ENCODE measurements at regions not wholly inside any gene's neighbourhood (a gene's known extent, or its start where the extent isn't known, plus 50 kb on each side); places are given as distances from the start of the nearest gene placed in this dataset.

- DNase-seq, result no peak
- no peaks in the 10 kb centered on the region for H3K4me1 Mint-ChIP-seq
- intact Hi-C loops (cut with micrococcal nuclease), result no loop called here
- H3K4me3 Mint-ChIP-seq, result no peak overlapping the region
- ChIA-PET POLR2A (no interaction called here), CTCF (no interaction called here)
- H3K27me3 Mint-ChIP-seq, result no peaks in the 10 kb centered on the region
- no peak for TF ChIP-seq CTCF (IDR thresholded peaks at IDR 0.05)
- no peak overlapping the region for H3K27ac Mint-ChIP-seq
- H3K36me3 Mint-ChIP-seq (ENCODE audit: low read depth), result no peaks in the 10 kb centered on the region
- ATAC-seq (ENCODE audit: low read depth), result no peak
- peaks cover 4% of the 10 kb centered on the region for H3K9me3 Mint-ChIP-seq
These were observed 327.7 kb upstream of the NUDT12 start for GRCh38 chr5:103890313-103890712.

GRCh38 chr5:103889500-103890209 lies 327.1 kb upstream of the NUDT12 start:
- TF ChIP-seq CTCF (IDR thresholded peaks at IDR 0.05), result no peak
- H3K4me3 Mint-ChIP-seq, result no peak overlapping the region
- H3K27me3 Mint-ChIP-seq, result no peaks in the 10 kb centered on the region
- no peak overlapping the region for H3K27ac Mint-ChIP-seq
- H3K4me1 Mint-ChIP-seq, result no peaks in the 10 kb centered on the region
- CTCF ChIA-PET, result no interaction called here
- intact Hi-C loops (cut with micrococcal nuclease), result no loop called here
- no peak for ATAC-seq (ENCODE audit: low read depth)
- no peaks in the 10 kb centered on the region for H3K36me3 Mint-ChIP-seq (ENCODE audit: low read depth)
- peaks cover 4% of the 10 kb centered on the region for H3K9me3 Mint-ChIP-seq
- DNase-seq, result no peak
- POLR2A ChIA-PET, result no interaction called here

- ChIA-PET CTCF (no interaction called here), POLR2A (no interaction called here)
- intact Hi-C loops (cut with micrococcal nuclease), result no loop called here
- DNase-seq (no peak), ATAC-seq (ENCODE audit: low read depth) (no peak)
- Mint-ChIP-seq H3K36me3 (ENCODE audit: low read depth) (no peaks in the 10 kb centered on the region), H3K9me3 (peaks cover 4% of the 10 kb centered on the region), H3K4me1 (no peaks in the 10 kb centered on the region), H3K27ac (no peak overlapping the region), H3K4me3 (no peak overlapping the region), H3K27me3 (no peaks in the 10 kb centered on the region)
- no peak for TF ChIP-seq CTCF (IDR thresholded peaks at IDR 0.05)
These were observed 324.2 kb upstream of the NUDT12 start for GRCh38 chr5:103886826-103887225.

GRCh38 chr5:103883143-103883542 lies 320.6 kb upstream of the NUDT12 start:
- Mint-ChIP-seq H3K27ac (no peak overlapping the region), H3K27me3 (no peaks in the 10 kb centered on the region), H3K4me1 (no peaks in the 10 kb centered on the region), H3K9me3 (peaks cover 4% of the 10 kb centered on the region), H3K4me3 (no peak overlapping the region), H3K36me3 (ENCODE audit: low read depth) (no peaks in the 10 kb centered on the region)
- ATAC-seq (ENCODE audit: low read depth), result no peak
- intact Hi-C loops (cut with micrococcal nuclease), result no loop called here
- no peak for TF ChIP-seq CTCF (IDR thresholded peaks at IDR 0.05)
- no peak for DNase-seq
- CTCF ChIA-PET, result no interaction called here
- POLR2A ChIA-PET, result no interaction called here

- Mint-ChIP-seq H3K36me3 (ENCODE audit: low read depth) (no peaks in the 10 kb centered on the region), H3K4me3 (no peak overlapping the region), H3K4me1 (no peaks in the 10 kb centered on the region), H3K9me3 (peaks cover 1% of the 10 kb centered on the region), H3K27ac (no peak overlapping the region), H3K27me3 (no peaks in the 10 kb centered on the region)
- TF ChIP-seq CTCF (IDR thresholded peaks at IDR 0.05), result no peak
- ChIA-PET CTCF (no interaction called here), POLR2A (no interaction called here)
- no peak for ATAC-seq (ENCODE audit: low read depth)
- DNase-seq, result no peak
- intact Hi-C loops (cut with micrococcal nuclease), result no loop called here
These were observed 319.0 kb upstream of the NUDT12 start for GRCh38 chr5:103881560-103881959.

Data from activated B cell treated with CpG ODN at 0.5 μM for 24 hours (primary cell).